DMS 273 (cell line): ENCODE measurements at regions not wholly inside any gene's neighbourhood (a gene's known extent, or its start where the extent isn't known, plus 50 kb on each side); places are given as distances from the start of the nearest gene placed in this dataset.

Experiments used
- DNase-seq: peaks from one replicate; lab custom pipeline; 2025; ENCODE audit not compliant: unreplicated experiment; lab: John Stamatoyannopoulos, UW

- no peak for DNase-seq
Measured at GRCh38 chr7:57363321-57363720, 86.7 kb upstream of the ZNF716 start.

GRCh38 chr7:57364933-57365710, 84.9 kb upstream of the ZNF716 start:
- DNase-seq: no peak

DNA sequence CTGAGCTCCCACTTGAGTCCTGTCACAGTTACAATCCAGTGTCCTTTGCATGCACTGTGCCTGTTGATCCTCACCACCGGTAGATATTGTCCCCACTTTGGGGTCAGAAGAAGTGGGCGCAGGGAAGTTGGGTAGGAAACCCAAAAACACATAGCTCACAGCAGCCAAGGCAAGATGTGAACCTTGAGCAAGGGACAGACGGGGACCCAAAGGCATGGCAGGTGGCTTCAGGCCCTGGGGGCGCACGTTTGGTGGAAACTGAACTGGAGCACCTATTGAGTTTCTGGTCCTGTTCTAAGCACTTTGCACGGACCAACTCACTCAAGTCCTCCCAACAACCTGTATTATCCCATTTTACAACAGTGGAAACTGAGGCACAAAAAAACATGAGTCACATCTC, 82.8 kb upstream of the ZNF716 start:
- no peak for DNase-seq

DNA sequence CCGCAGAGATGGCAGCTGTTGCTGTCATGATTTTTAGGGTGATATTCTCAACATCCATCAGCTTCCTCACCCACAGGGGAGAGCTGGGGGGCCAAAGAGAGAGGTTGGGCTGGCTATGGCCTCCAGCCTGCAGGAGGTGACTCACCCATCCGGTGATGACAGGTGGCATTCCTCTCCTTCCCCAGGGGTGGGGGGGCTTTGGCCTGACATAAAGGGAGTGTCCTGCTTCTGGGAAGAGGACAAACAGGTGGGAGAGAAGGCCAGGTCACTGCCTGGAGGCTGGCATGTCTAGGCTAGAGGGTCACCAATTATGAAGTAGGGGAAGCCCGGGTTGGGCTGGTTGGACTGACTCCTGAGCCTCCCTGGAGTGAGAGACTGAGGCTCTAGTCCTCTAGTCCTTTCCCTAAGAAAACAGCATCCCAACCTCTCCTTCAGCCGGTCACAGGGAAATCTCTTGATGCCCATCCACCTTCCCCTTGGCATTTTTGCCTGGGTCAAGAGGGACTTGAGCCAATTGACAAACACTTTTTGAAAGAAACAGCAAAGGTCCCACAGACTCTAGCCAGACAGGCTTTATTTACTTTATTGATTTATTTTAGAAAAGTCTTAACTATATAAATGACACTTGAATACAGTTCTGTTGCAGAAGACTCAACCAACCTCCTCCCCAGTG, 79.8 kb upstream of the ZNF716 start:
- no peak for DNase-seq

DNA sequence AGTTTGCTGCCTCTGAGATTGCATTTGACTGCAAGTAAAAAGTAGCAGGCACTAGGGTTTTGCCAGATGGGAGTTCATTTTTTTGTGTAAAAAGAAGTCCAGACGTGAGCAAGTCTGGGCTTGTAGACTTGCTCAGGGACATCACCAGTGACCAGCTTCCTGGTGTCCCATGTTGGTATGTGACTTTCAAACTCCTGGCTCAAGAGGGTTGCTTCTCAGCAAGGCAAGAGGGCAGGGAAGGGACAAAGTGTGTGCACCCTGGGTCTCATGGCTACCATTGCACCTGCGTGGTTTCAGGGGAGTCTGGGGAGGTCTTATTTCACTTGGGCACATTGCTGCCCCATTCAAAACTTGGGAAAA, 79.3 kb upstream of the ZNF716 start:
- no peak for DNase-seq

GRCh38 chr7:57375783-57376182, 74.2 kb upstream of the ZNF716 start:
- DNase-seq: no peak

- DNase-seq: no peak
Measured at GRCh38 chr7:57381581-57381980, 68.4 kb upstream of the ZNF716 start.

- DNase-seq: no peak
Measured at GRCh38 chr7:57384380-57384779, 65.6 kb upstream of the ZNF716 start.

DNA sequence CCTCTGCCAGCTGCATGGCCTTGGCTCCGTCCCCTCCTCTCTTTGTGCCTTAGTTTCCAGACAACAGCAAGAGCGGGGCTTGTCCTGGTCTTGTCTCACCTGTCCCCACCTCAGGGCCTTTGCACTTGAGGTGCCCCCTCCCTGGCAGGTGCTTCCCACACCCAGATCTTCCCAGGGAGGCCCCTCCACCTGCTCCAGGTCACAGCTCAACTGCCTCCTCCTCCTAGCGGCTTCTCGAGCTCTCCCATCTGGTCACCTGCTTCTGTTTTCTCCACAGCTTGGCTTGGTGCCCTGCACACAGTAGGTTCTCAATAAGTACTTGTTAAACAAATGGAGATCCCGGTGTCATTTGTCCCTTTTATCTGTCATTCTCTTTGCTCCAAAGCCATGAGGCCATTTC, 64.3 kb upstream of the ZNF716 start:
- no peak for DNase-seq

- DNase-seq: no peak
Measured at GRCh38 chr7:57388761-57389160, 61.2 kb upstream of the ZNF716 start.

GRCh38 chr7:57398548-57398947, 51.4 kb upstream of the ZNF716 start:
- no peak for DNase-seq

DNA sequence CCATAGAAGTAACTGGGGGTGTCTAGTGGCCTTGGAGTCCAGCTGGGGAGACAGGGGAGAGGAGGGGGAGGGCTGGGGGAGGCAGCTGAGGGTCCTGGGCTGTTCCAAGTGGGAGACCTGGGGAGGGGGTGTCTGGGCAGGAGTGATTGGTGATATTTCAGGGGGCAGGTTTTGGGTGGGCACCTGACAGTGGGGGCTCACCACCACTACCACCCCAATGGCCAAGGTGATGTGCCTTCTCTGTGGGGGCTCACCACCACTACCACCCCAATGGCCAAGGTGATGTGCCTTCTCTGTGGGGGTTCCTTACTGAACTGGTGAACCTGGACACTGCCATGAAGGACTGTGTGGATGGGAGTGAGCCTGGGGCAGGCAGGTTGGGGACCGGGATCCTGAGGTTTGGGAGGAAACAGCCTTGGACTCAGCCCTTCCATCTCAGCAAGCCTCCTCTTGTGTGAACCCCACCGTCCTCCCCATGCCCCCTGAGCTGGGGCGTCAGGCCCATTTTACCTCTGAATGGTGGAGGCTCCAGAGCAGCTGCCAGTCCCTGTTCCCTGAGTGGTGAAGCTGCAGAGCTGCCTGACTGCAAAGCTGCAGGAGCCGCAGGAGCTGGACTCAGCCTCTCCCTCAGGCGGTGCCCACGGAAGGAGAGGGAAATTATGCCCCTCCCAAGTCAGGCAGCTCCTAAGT, 50.6 kb upstream of the ZNF716 start:
- no peak for DNase-seq

- no peak for DNase-seq
Measured at GRCh38 chr7:57399972-57400371, 50.0 kb upstream of the ZNF716 start.
